K562 (cell line): ENCODE measurements at regions not wholly inside any gene's neighbourhood (a gene's known extent, or its start where the extent isn't known, plus 50 kb on each side); places are given as distances from the start of the nearest gene placed in this dataset.

Experiments
- ATAC-seq: fragments of 200-7000 bp; cut with Tn5 transposase; 3 replicates; pipeline ENCODE4 v1.9.1; 2020; ENCODE audit warnings: moderate library complexity
- BruUV-seq: library from RNA; stranded (reverse); fragments of 400-500 nt; replicated peaks from 2 replicates; lab custom pipeline; 2021; lab: Mats Ljungman, UMichigan
- CTCF ChIA-PET: fragments of 300-600 bp; formaldehyde crosslinking; extraction: SDS; loops from one replicate; lab custom pipeline; 2021; ENCODE audit warnings: low intra/inter-chr PET ratio; lab: Yijun Ruan, JAX
- POLR2A ChIA-PET: fragments of 300-600, 350-650 bp; sonication (Branson Sonifier 250); formaldehyde crosslinking; extraction: SDS; loops from one replicate; lab custom pipeline; 2021; ENCODE audit warnings: antibody characterized with exemption, inconsistent platforms; lab: Yijun Ruan, JAX
- DNase-seq, 4 experiments: peaks; one replicate each; pipeline versions ENCODE4 v3.0.0 to v3.0.0-alpha.2; 2011 to 2018; ENCODE audit warnings: low spot score in 3 of 4, mixed read lengths in 3 of 4; ENCODE audit errors: extremely low read depth in 1 of 4
- FAIRE-seq: peaks from 2 replicates; lab custom pipeline; 2011; peaks lifted over from hg19 to GRCh38; lab: Jason Lieb, UNC
- H2AFZ ChIP-seq: 2 replicates; pipeline ENCODE4 v1.6.0; 2011; ENCODE audit warnings: low read depth, low read length, control low read depth, inconsistent platforms
- H3K27ac ChIP-seq: fragments of 200-600 bp; 3 replicates; pipeline ENCODE4 v1.8.0; 2011; ENCODE audit warnings: low read depth, mild to moderate bottlenecking, control low read depth, inconsistent platforms, low read length, moderate library complexity, mixed read lengths; ENCODE audit errors: extremely low read depth
- H3K27me3 ChIP-seq, 2 experiments: fragments of 300-600 bp in 1 of 2; 2 replicates in 1 of 2; 3 replicates in 1 of 2; pipeline versions ENCODE4 v1.6.0 to v1.8.0; 2011; ENCODE audit warnings: inconsistent platforms in 2 of 2, low read length in 2 of 2, mild to moderate bottlenecking in 1 of 2, mixed read lengths in 1 of 2, moderate library complexity in 1 of 2; ENCODE audit not compliant: control insufficient read depth in 2 of 2, insufficient read depth in 2 of 2
- H3K36me3 ChIP-seq: fragments of 300-600 bp; 3 replicates; pipeline ENCODE4 v1.8.0; 2011; ENCODE audit warnings: mild to moderate bottlenecking, low read length, inconsistent platforms; ENCODE audit not compliant: control insufficient read depth, insufficient read depth
- H3K4me1 ChIP-seq, 2 experiments: fragments of 200-600 bp in 1 of 2; replicated peaks in 1 of 2; 2 replicates in 1 of 2; 3 replicates in 1 of 2; pipeline versions ENCODE4 v1.5.1 to v1.8.0; 2011; ENCODE audit warnings: inconsistent platforms in 2 of 2, low read length in 2 of 2, mild to moderate bottlenecking in 1 of 2, mixed read lengths in 1 of 2, moderate library complexity in 1 of 2; ENCODE audit not compliant: control insufficient read depth in 2 of 2, insufficient read depth in 2 of 2
- H3K4me2 ChIP-seq: 2 replicates; pipeline ENCODE4 v1.6.1; 2011; ENCODE audit warnings: low read length, control low read depth, inconsistent platforms, mixed read lengths; ENCODE audit not compliant: insufficient read depth
- H3K4me3 ChIP-seq: fragments of 200-600 bp; sonication (generic), shearing (Covaris generic); 2 replicates; pipeline ENCODE4 v1.5.1; 2016; ENCODE audit warnings: control low read depth, inconsistent platforms
- H3K79me2 ChIP-seq: fragments of 200-600 bp; 3 replicates; pipeline ENCODE4 v1.8.0; 2011; ENCODE audit warnings: low read length, inconsistent platforms; ENCODE audit not compliant: control insufficient read depth, insufficient read depth
- H3K9ac ChIP-seq, 2 experiments: 2 replicates each; pipeline versions ENCODE4 v1.6.0 to v1.6.1; 2011; ENCODE audit warnings: low read depth in 2 of 2, low read length in 2 of 2, control low read depth in 1 of 2, inconsistent platforms in 1 of 2, mild to moderate bottlenecking in 1 of 2, mixed read lengths in 1 of 2; ENCODE audit not compliant: insufficient read depth in 1 of 2
- H3K9me1 ChIP-seq: one replicate; pipeline ENCODE4 v1.6.0; 2011; ENCODE audit warnings: inconsistent platforms, mild to moderate bottlenecking, low read length, moderate library complexity; ENCODE audit not compliant: control insufficient read depth, insufficient read depth
- H3K9me3 ChIP-seq: replicated peaks from 2 replicates; pipeline ENCODE4 v1.5.1; 2011; ENCODE audit warnings: low read depth, low read length, inconsistent platforms; ENCODE audit not compliant: control insufficient read depth, insufficient read depth
- H4K20me1 ChIP-seq: replicated peaks from 2 replicates; pipeline ENCODE4 v1.6.1; 2011; ENCODE audit warnings: low read length, inconsistent platforms, mixed read lengths; ENCODE audit not compliant: control insufficient read depth, insufficient read depth
- PRDM10 ChIP-seq: fragments of 450-650 bp; IDR thresholded peaks from 2 replicates; pipeline ENCODE4 v1.6.1; 2018; ENCODE audit not compliant: partially characterized antibody
- SMAD2 ChIP-seq: fragments of 150-350 bp; IDR thresholded peaks from 2 replicates; pipeline ENCODE4 v1.6.1; 2014; ENCODE audit warnings: low read depth, mild to moderate bottlenecking, low read length
- TEAD2 ChIP-seq: fragments of 450-650 bp; IDR thresholded peaks from 2 replicates; pipeline ENCODE4 v1.6.1; 2016; ENCODE audit warnings: missing genetic modification characterization, control low read depth, missing compliant biosample characterization
- ZNF699 ChIP-seq: fragments of 250-450 bp; sonication (Bioruptor Pico); IDR thresholded peaks from 2 replicates; pipeline ENCODE4 v1.8.0; 2021; ENCODE audit warnings: mild to moderate bottlenecking, moderate library complexity; ENCODE audit not compliant: insufficient replicate concordance
- WGBS: fragments of 100-300 bp; shearing (Covaris generic); methylation state at CpG from one replicate; pipeline ENCODE4 v1.1.6; 2016; ENCODE audit warnings: low coverage, mixed read lengths; ENCODE audit not compliant: insufficient coverage; ENCODE audit errors: missing lambda C conversion rate; 5-methylcytosine and 5-hydroxymethylcytosine counted together
- in situ Hi-C: fragments of 300-500 bp; cut with MboI; formaldehyde crosslinking; loops from 4 replicates; pipeline ENCODE4 v1.15.0; 2018; ENCODE audit warnings: inconsistent platforms, mixed read lengths
- intact Hi-C: fragments of 100-400 bp; cut with micrococcal nuclease; formaldehyde crosslinking; loops from 2 replicates; pipeline ENCODE4 v1.14.2; 2022

GRCh38 chr6:41443616-41444525 lies 102.3 kb upstream of the FOXP4 start:
- FAIRE-seq (no peak), DNase-seq (peak in 1 of 4 experiments; percentile 31), ATAC-seq (no peak)
- H3K27me3 ChIP-seq: peaks cover 23 to 68% of the 10 kb centered on the region in 2 experiments
- intact Hi-C loops (no loop called here), in situ Hi-C loops (no loop called here)
- no peaks in the 10 kb centered on the region for H3K9me1 ChIP-seq
- TF ChIP-seq ZNF699 (CRISPR knock-in tag) (no peak), PRDM10 (peak; percentile 48), SMAD2 (no peak), TEAD2 (tag) (no peak)
- 10% methylated on average over 15 of the region's 15 CpGs for WGBS
- ChIA-PET POLR2A (interaction anchor here (0.6 to 1.2 kb wide), 8 partner anchors 13 to 290 kb away, joined by 3 to 5 read pairs (median 3); no protein-coding TSS in a partner anchor), CTCF (interaction anchor here (1.4 to 1.5 kb wide), 2 partner anchors 148 to 238 kb away, joined by 3 to 5 read pairs; no protein-coding TSS in a partner anchor)
- H3K4me1 ChIP-seq: peaks cover 7 to 11% of the 10 kb centered on the region in 2 experiments; a peak in 4 of 5 replicates
- H3K79me2 ChIP-seq: no peaks in the 10 kb centered on the region
- no peak overlapping the region for H3K27ac ChIP-seq
- H4K20me1 ChIP-seq: peaks cover 7% of the 10 kb centered on the region
- 0 out of 2 replicates have a peak overlapping the region, but pooled peaks have one; percentile 18 for H2AFZ ChIP-seq
- no peaks in the 10 kb centered on the region for H3K9me3 ChIP-seq
- H3K4me2 ChIP-seq: no peak overlapping the region
- no peaks in the 10 kb centered on the region for H3K36me3 ChIP-seq
- 0 out of 4 replicates have a peak overlapping the region, but pooled peaks of 1 of the 2 experiments have one; percentile 8 for H3K9ac ChIP-seq
- no peak overlapping the region for H3K4me3 ChIP-seq
- no TSS peak for BruUV-seq
